Stimulated activated CD4-positive, alpha-beta T cell treated with anti-CD3 and anti-CD28 coated beads, TNF-alpha, amount 100 ng/mL, for 48 hours (primary cell): ENCODE measurements at regions not wholly inside any gene's neighbourhood (a gene's known extent, or its start where the extent isn't known, plus 50 kb on each side); places are given as distances from the start of the nearest gene placed in this dataset.
"Not testable (repeated sequence)": the region's sequence is repeated elsewhere in the genome, so short reads cannot be mapped to it uniquely, and the experiment has no call there.

Experiments used
- DNase-seq, 3 donors: peaks; one replicate each; pipeline ENCODE4 v3.0.0-alpha.2; 2020; ENCODE audit warnings: low read depth in 3 of 3

GRCh38 chr3:145395421-145395820, 765.6 kb downstream of the PLOD2 start:
- no peak for DNase-seq

- no peak for DNase-seq
These were observed 749.4 kb downstream of the PLOD2 start for GRCh38 chr3:145411605-145412004.

GRCh38 chr3:145417678-145418077, 743.3 kb downstream of the PLOD2 start:
- DNase-seq, result no peak

- no peak for DNase-seq
These were observed 738.4 kb downstream of the PLOD2 start for GRCh38 chr3:145422556-145422955.

GRCh38 chr3:145427355-145427754, 733.6 kb downstream of the PLOD2 start:
- no peak for DNase-seq

- DNase-seq, result no peak
These were observed 731.4 kb downstream of the PLOD2 start for GRCh38 chr3:145429546-145429945.

GRCh38 chr3:145448436-145448835, 712.5 kb downstream of the PLOD2 start:
- no peak for DNase-seq

- DNase-seq, result no peak
These were observed 710.8 kb downstream of the PLOD2 start for GRCh38 chr3:145450018-145450682.

- no peak for DNase-seq
These were observed 703.0 kb downstream of the PLOD2 start for GRCh38 chr3:145457825-145458552.

- DNase-seq, result not testable (repeated sequence)
These were observed 701.3 kb downstream of the PLOD2 start for GRCh38 chr3:145459681-145460080.

- DNase-seq, result no peak
These were observed 689.0 kb downstream of the PLOD2 start for GRCh38 chr3:145471976-145472375.

- not testable (repeated sequence) for DNase-seq
These were observed 678.2 kb downstream of the PLOD2 start for GRCh38 chr3:145482735-145483134.

- no peak for DNase-seq
These were observed 677.0 kb downstream of the PLOD2 start for GRCh38 chr3:145483992-145484391.

GRCh38 chr3:145489011-145489410, 672.0 kb downstream of the PLOD2 start:
- no peak for DNase-seq

GRCh38 chr3:145490088-145491048, 670.6 kb downstream of the PLOD2 start:
- no peak for DNase-seq

- no peak for DNase-seq
These were observed 668.5 kb downstream of the PLOD2 start for GRCh38 chr3:145492456-145492855.

GRCh38 chr3:145517416-145517815, 643.6 kb downstream of the PLOD2 start:
- not testable (repeated sequence) for DNase-seq

- no peak for DNase-seq
These were observed 642.3 kb downstream of the PLOD2 start for GRCh38 chr3:145518639-145519038.

GRCh38 chr3:145519398-145520047, 641.5 kb downstream of the PLOD2 start:
- DNase-seq, result no peak

GRCh38 chr3:145522179-145522578, 638.8 kb downstream of the PLOD2 start:
- DNase-seq, result no peak

- no peak for DNase-seq
These were observed 637.9 kb downstream of the PLOD2 start for GRCh38 chr3:145522893-145523651.
